ENCODE measurements at regions not wholly inside any gene's neighbourhood (a gene's known extent, or its start where the extent isn't known, plus 50 kb on each side); places are given as distances from the start of the nearest gene placed in this dataset.

DNA sequence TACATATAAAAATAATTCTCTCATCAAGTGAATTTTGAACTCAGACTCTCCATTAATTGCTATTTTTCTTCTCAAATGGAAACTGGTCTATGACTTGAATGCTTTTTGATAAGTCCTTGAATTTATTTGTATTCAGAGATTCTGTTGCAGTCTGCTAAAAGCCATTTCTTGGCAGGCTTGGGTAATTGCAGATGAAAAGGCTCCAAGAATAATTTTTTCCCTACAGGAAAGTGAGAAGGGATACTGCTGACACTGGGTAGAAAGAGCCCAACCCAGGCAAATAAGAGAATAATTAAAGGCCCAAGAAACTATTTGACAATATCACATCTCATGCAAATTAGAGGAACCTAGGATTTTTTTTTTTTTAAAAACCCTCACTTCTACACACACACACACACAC, 246.5 kb upstream of the DDI1 start:
- no peak for TF ChIP-seq OSR1 (CRISPR knock-in tag; IDR thresholded peaks at IDR 0.05)
- TF ChIP-seq TOX (CRISPR knock-in tag; IDR thresholded peaks at IDR 0.05; ENCODE audit: borderline replicate concordance), result no peak
- no peak for TF ChIP-seq ARNTL (CRISPR knock-in tag; IDR thresholded peaks at IDR 0.05; ENCODE audit: borderline replicate concordance, low read depth)
- no peak for TF ChIP-seq BACH2 (CRISPR knock-in tag; IDR thresholded peaks at IDR 0.05; ENCODE audit: borderline replicate concordance)
- TF ChIP-seq RARB (CRISPR knock-in tag; IDR thresholded peaks at IDR 0.05), result no peak
- ATAC-seq, result no peak

DNA sequence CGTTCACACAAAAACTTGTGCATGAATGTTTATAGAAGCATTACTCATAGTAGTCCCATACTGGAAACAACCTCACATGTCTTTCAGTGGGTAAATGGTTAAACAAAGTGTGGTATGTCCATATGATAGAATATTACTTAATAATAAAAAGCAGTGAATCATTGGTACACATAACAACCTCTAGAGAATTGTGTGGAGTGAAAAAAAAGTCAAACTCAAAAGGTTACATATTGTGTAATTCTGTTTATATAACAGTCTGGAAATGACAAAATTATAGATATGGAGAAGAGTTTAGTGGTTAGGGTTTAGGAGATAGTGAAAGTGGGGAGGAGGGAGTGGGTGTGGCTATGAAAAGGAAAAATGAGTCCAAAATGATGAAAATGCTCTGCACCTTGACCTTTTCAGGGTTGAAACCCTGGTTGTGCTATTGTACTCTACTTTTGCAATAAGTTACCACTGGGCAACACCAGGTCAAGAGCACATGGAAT, 243.4 kb upstream of the DDI1 start:
- TF ChIP-seq ZC3H10 (CRISPR knock-in tag; IDR thresholded peaks at IDR 0.05) (no peak), ZNF70 (CRISPR knock-in tag; IDR thresholded peaks at IDR 0.05) (no peak), SNAI2 (CRISPR knock-in tag; IDR thresholded peaks at IDR 0.05) (no peak), ZNF8 (CRISPR knock-in tag; IDR thresholded peaks at IDR 0.05) (peak; percentile 42; the same call in 1 of the 2 replicates)
- ATAC-seq, result no peak

DNA sequence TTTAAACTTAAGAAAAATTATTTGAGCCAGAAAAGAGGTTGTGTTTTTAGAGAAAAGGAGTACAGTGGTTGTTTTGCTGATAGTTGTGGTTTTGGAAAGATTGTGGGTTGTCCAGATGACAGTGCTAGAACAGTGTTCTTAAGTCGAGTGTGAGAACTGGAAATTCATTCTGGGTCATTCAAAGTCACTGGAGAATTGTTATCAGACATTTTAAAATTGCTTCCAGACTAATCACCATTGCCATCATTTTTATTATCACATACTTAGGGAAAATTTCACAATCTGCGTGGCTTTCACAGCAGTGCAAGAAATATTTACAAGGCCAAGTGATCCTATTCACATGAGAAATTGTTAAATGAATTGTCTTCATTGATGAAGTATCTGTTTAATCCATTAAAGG, 242.2 kb upstream of the DDI1 start:
- ATAC-seq, result no peak
- no peak for TF ChIP-seq ZNF70 (CRISPR knock-in tag; IDR thresholded peaks at IDR 0.05)
- no peak for TF ChIP-seq ZFP30 (CRISPR knock-in tag; IDR thresholded peaks at IDR 0.05)

DNA sequence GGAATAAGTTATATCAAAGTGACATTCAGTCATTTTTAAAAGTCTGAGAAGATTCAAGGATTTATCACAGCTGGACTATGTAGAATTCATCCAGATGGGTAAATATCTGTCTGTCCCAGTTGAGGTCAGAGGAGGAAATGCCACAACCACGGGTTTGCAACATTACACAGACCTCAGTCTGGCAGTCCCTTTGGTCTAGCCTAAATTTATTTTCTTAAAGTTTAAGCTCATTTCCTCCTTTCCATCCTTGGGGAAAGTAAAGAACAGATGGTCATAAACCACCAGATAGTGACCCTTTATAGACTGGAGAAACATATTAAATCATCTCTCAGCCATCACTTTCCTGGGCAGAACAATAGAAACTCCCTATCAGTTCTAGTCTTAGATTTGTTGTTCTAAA, 238.4 kb upstream of the DDI1 start:
- peak; percentile 62 for ATAC-seq
- TF ChIP-seq, protein P1, sequence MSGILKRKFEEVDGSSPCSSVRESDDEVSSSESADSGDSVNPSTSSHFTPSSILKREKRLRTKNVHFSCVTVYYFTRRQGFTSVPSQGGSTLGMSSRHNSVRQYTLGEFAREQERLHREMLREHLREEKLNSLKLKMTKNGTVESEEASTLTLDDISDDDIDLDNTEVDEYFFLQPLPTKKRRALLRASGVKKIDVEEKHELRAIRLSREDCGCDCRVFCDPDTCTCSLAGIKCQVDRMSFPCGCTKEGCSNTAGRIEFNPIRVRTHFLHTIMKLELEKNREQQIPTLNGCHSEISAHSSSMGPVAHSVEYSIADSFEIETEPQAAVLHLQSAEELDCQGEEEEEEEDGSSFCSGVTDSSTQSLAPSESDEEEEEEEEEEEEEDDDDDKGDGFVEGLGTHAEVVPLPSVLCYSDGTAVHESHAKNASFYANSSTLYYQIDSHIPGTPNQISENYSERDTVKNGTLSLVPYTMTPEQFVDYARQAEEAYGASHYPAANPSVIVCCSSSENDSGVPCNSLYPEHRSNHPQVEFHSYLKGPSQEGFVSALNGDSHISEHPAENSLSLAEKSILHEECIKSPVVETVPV (CRISPR knock-in tag; IDR thresholded peaks at IDR 0.05), result no peak
- TF ChIP-seq GLIS3 (CRISPR knock-in tag; IDR thresholded peaks at IDR 0.05) (no peak), ZFP3 (CRISPR knock-in tag; IDR thresholded peaks at IDR 0.05) (no peak), RARB (CRISPR knock-in tag; IDR thresholded peaks at IDR 0.05) (no peak), CSDC2 (CRISPR knock-in tag; IDR thresholded peaks at IDR 0.05) (no peak), PPARA (CRISPR knock-in tag; IDR thresholded peaks at IDR 0.05; ENCODE audit: borderline replicate concordance) (no peak), OSR1 (CRISPR knock-in tag; IDR thresholded peaks at IDR 0.05) (no peak), ISL1 (CRISPR knock-in tag; IDR thresholded peaks at IDR 0.05) (no peak)
- TF ChIP-seq, protein P2, sequence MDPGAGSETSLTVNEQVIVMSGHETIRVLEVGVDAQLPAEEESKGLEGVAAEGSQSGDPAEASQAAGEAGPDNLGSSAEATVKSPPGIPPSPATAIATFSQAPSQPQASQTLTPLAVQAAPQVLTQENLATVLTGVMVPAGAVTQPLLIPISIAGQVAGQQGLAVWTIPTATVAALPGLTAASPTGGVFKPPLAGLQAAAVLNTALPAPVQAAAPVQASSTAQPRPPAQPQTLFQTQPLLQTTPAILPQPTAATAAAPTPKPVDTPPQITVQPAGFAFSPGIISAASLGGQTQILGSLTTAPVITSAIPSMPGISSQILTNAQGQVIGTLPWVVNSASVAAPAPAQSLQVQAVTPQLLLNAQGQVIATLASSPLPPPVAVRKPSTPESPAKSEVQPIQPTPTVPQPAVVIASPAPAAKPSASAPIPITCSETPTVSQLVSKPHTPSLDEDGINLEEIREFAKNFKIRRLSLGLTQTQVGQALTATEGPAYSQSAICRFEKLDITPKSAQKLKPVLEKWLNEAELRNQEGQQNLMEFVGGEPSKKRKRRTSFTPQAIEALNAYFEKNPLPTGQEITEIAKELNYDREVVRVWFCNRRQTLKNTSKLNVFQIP (CRISPR knock-in tag; IDR thresholded peaks at IDR 0.05; ENCODE audit: borderline replicate concordance, low read depth), result no peak

DNA sequence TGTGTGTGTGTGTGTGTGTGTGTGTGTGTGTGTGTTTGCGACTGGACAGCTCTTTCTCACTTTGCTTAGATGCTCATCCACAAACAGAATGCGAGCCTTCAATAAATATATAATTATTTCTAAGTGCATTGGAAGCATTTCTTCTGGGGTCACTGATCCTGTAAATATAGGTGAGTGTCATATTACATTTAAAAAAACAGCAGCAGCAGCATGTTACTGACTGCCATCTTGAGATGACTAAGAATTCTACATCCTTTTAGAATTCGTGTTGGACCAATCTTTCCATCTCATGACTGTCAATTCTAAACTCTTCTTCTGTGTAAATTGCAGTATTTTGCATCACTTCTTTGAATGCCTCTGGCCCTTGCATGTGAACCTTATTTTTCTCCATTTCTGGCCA, 238.0 kb upstream of the DDI1 start:
- TF ChIP-seq ZNF8 (CRISPR knock-in tag; IDR thresholded peaks at IDR 0.05), result no peak
- no peak for TF ChIP-seq TOX (CRISPR knock-in tag; IDR thresholded peaks at IDR 0.05; ENCODE audit: borderline replicate concordance)
- no peak for TF ChIP-seq ZFP3 (CRISPR knock-in tag; IDR thresholded peaks at IDR 0.05)
- TF ChIP-seq ZNF565 (CRISPR knock-in tag; conservative IDR thresholded peaks at IDR 0.05; ENCODE audit: low read depth), result no peak
- no peak for TF ChIP-seq RARB (CRISPR knock-in tag; IDR thresholded peaks at IDR 0.05)
- no peak for TF ChIP-seq ARNTL (CRISPR knock-in tag; IDR thresholded peaks at IDR 0.05; ENCODE audit: borderline replicate concordance, low read depth)
- no peak for TF ChIP-seq PPARA (CRISPR knock-in tag; IDR thresholded peaks at IDR 0.05; ENCODE audit: borderline replicate concordance)
- TF ChIP-seq BACH2 (CRISPR knock-in tag; IDR thresholded peaks at IDR 0.05; ENCODE audit: borderline replicate concordance), result no peak

DNA sequence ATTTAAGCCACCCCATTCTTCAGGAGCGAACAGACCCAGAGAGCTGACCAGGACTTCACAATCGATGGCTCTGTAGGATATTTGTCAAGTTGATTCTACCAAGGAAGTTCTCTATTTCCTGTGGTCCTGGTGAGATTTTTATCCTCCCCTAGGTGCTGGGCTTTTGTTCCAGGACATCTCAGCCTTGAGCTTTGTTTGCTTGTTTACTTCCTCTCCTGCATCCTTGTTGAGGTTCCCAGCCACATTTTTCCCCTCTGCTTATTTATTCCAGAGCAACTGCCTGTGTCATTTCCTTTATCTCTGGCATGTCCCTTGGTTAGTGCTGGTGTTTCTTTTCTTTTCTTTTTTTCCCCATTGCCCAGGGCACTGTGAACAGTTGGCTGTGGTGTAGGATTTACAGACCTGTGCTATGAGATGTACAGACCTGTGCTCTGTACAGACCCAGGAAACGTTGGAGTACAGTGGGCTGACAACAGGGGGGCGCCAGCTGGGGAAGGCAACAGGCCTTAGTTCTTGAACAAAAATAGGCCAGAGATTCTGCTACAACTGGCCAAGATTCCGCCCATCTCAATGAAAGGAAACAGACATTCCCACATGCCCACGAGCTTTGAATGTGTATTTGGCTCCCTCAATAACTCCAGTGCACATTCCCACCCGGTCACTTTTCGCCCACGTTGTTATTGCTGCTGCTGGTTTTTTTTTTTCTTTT, 235.9 kb upstream of the DDI1 start:
- ATAC-seq, result peak; percentile 55
- TF ChIP-seq ZNF8 (CRISPR knock-in tag; IDR thresholded peaks at IDR 0.05) (no peak), ARNTL (CRISPR knock-in tag; IDR thresholded peaks at IDR 0.05; ENCODE audit: borderline replicate concordance, low read depth) (no peak), ZNF70 (CRISPR knock-in tag; IDR thresholded peaks at IDR 0.05) (no peak), ISL1 (CRISPR knock-in tag; IDR thresholded peaks at IDR 0.05) (peak; percentile 37; the same call in 1 of the 2 replicates)
- TF ChIP-seq, protein P1 (CRISPR knock-in tag; IDR thresholded peaks at IDR 0.05), result no peak
- TF ChIP-seq, protein P3, sequence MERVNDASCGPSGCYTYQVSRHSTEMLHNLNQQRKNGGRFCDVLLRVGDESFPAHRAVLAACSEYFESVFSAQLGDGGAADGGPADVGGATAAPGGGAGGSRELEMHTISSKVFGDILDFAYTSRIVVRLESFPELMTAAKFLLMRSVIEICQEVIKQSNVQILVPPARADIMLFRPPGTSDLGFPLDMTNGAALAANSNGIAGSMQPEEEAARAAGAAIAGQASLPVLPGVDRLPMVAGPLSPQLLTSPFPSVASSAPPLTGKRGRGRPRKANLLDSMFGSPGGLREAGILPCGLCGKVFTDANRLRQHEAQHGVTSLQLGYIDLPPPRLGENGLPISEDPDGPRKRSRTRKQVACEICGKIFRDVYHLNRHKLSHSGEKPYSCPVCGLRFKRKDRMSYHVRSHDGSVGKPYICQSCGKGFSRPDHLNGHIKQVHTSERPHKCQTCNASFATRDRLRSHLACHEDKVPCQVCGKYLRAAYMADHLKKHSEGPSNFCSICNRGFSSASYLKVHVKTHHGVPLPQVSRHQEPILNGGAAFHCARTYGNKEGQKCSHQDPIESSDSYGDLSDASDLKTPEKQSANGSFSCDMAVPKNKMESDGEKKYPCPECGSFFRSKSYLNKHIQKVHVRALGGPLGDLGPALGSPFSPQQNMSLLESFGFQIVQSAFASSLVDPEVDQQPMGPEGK (CRISPR knock-in tag; IDR thresholded peaks at IDR 0.05; ENCODE audit: borderline replicate concordance), result no peak

More for the DNA sequence above, 238.0 kb upstream of the DDI1 start:
- ATAC-seq, result peak; percentile 30; the same call in 1 of the 3 replicates
